ENCODE measurements at regions not wholly inside any gene's neighbourhood (a gene's known extent, or its start where the extent isn't known, plus 50 kb on each side); places are given as distances from the start of the nearest gene placed in this dataset.

- no peak for FAIRE-seq
- BruUV-seq (replicated peaks): no TSS peak
- TF ChIP-seq EGR1 (IDR thresholded peaks at IDR 0.05; ENCODE audit: borderline replicate concordance in 1 of 2, low read depth in 2 of 2, low read length in 2 of 2): no peak
- TF ChIP-seq NFYB (IDR thresholded peaks at IDR 0.05; ENCODE audit: insufficient read depth, low read depth, low read length): no peak
- TF ChIP-seq CBX3 (IDR thresholded peaks at IDR 0.05; ENCODE audit: borderline replicate concordance, low read depth): no peak
- TF ChIP-seq YBX1 (IDR thresholded peaks at IDR 0.05): no peak
- TF ChIP-seq USF2 (IDR thresholded peaks at IDR 0.05; ENCODE audit: borderline replicate concordance, low read depth, low read length): no peak
- TF ChIP-seq ZBTB33 (IDR thresholded peaks at IDR 0.05): no peak
- no peak for TF ChIP-seq NR2C1 (IDR thresholded peaks at IDR 0.05)
- TF ChIP-seq HDAC6 (IDR thresholded peaks at IDR 0.05; ENCODE audit: unreplicated experiment): no peak
- no peak for TF ChIP-seq SIN3A (IDR thresholded peaks at IDR 0.05; ENCODE audit: low read depth, low read length)
- TF ChIP-seq PBX3 (IDR thresholded peaks at IDR 0.05; ENCODE audit: insufficient replicate concordance, low read depth, low read length): no peak
- TF ChIP-seq CHD4 (IDR thresholded peaks at IDR 0.05): no peak
- TF ChIP-seq E4F1 (IDR thresholded peaks at IDR 0.05; ENCODE audit: borderline replicate concordance, partially characterized antibody): no peak
- no peak for TF ChIP-seq RB1 (IDR thresholded peaks at IDR 0.05; ENCODE audit: borderline replicate concordance)
- TF ChIP-seq TCF7 (IDR thresholded peaks at IDR 0.05; ENCODE audit: borderline replicate concordance): no peak
These were observed 157.4 kb upstream of the ZFHX3 start for GRCh38 chr16:73205153-73205886.

More at GRCh38 chr16:73205153-73205886, 157.4 kb upstream of the ZFHX3 start:
- no peak overlapping the region for H3K4me2 ChIP-seq (ENCODE audit: control insufficient read depth, insufficient read depth)
- H2AFZ ChIP-seq (ENCODE audit: control insufficient read depth, low read depth, low read length): no peak overlapping the region
- no peaks in the 10 kb centered on the region for H3K36me3 ChIP-seq (ENCODE audit: control insufficient read depth in 2 of 2, insufficient read depth in 2 of 2, low read length in 1 of 2)
- DNase-seq (ENCODE audit: low read depth, low spot score): no peak
- H3K4me3 ChIP-seq: no peak overlapping the region
- RAD21 ChIA-PET (ENCODE audit: unreplicated experiment): no interaction called here
- H3K9me3 ChIP-seq (replicated peaks; ENCODE audit: control insufficient read depth, insufficient read depth, low read length): no peaks in the 10 kb centered on the region; the same call in 2 of the 3 replicates
- no peak for ATAC-seq
- H3K27me3 ChIP-seq (replicated peaks in 1 of 2; ENCODE audit: control insufficient read depth in 2 of 2, insufficient read depth in 2 of 2, low read length in 1 of 2): no peaks in the 10 kb centered on the region
- H4K20me1 ChIP-seq (ENCODE audit: control insufficient read depth, insufficient read depth): no peaks in the 10 kb centered on the region
- intact Hi-C loops (cut with micrococcal nuclease; ENCODE audit: unreplicated experiment): no loop called here
- WGBS (ENCODE audit: insufficient coverage, insufficient replicate concordance, low lambda C conversion rate, missing lambda C conversion rate): 39% methylated on average over 9 of the region's 9 CpGs
- H3K9ac ChIP-seq (ENCODE audit: control insufficient read depth, insufficient read depth, low read length): no peak overlapping the region
- POLR2A ChIA-PET: no interaction called here
- CTCF ChIA-PET: interaction anchor here (0.6 kb wide), 1 partner anchor 707 kb away, joined by 4 read pairs; no protein-coding TSS in a partner anchor
- no peaks in the 10 kb centered on the region for H3K79me2 ChIP-seq (ENCODE audit: control insufficient read depth, insufficient read depth, low read length)
- in situ Hi-C loops (cut with MboI): no loop called here
- SMC1A ChIA-PET (ENCODE audit: uncharacterized antibody, unreplicated experiment): no interaction called here
- no peaks in the 10 kb centered on the region for H3K4me1 ChIP-seq (ENCODE audit: control insufficient read depth, insufficient read depth, low read length)
- no peak overlapping the region for H3K27ac ChIP-seq (ENCODE audit: control insufficient read depth, insufficient read depth)
